ENCODE measurements at regions not wholly inside any gene's neighbourhood (a gene's known extent, or its start where the extent isn't known, plus 50 kb on each side); places are given as distances from the start of the nearest gene placed in this dataset.

GRCh38 chr11:13166036-13166435 is 111.6 kb upstream of the BMAL1 start:
- TF ChIP-seq CTCF (IDR thresholded peaks at IDR 0.05; ENCODE audit: extremely low read depth in 1 of 2, insufficient read depth in 1 of 2, low read depth in 1 of 2, low read length in 2 of 2) (no peak), POLR2AphosphoS5 (IDR thresholded peaks at IDR 0.05; ENCODE audit: insufficient read depth, low read depth, low read length) (no peak), POLR2A (IDR thresholded peaks at IDR 0.05; ENCODE audit: low read depth, low read length) (no peak), MAX (IDR thresholded peaks at IDR 0.05; ENCODE audit: insufficient read depth, insufficient read length) (no peak), MYC (IDR thresholded peaks at IDR 0.05; ENCODE audit: low read depth, low read length) (no peak), EZH2 (IDR thresholded peaks at IDR 0.05; ENCODE audit: borderline replicate concordance, low read depth, low read length, severe bottlenecking) (no peak), JUN (IDR thresholded peaks at IDR 0.05; ENCODE audit: borderline replicate concordance, insufficient read depth, insufficient read length, low read depth) (no peak)

Measured in endothelial cell of umbilical vein (primary cell).